ENCODE measurements at regions not wholly inside any gene's neighbourhood (a gene's known extent, or its start where the extent isn't known, plus 50 kb on each side); places are given as distances from the start of the nearest gene placed in this dataset.

- no peak for DNase-seq
- no peaks in the 10 kb centered on the region for H3K27me3 ChIP-seq (ENCODE audit: control insufficient read depth, insufficient read depth, low read length)
- no peaks in the 10 kb centered on the region for H3K36me3 ChIP-seq (replicated peaks; ENCODE audit: control insufficient read depth, insufficient read depth, low read length)
- no peak overlapping the region for H3K4me3 ChIP-seq (ENCODE audit: insufficient read depth, low read depth, low read length)
These were observed 161.2 kb upstream of the SNX7 start for GRCh38 chr1:98500324-98500723.

DNA sequence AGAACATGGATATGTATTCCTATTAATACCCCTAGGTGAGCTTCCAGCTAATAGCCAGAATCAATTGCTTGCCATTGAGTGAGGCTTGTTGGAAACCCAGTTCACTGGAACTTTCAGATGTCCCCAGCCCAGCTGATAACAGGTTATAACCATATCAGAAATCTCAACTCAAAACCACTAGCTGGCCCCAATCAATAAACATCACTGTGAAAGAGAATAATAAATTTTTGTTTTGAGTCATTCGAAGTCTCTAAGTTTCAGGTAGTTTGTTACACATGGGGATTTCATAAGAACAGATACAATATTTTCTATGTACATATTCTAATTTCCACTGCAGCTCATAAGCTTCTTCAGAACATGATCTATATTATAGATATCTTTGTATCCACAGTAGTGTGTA lies 162.9 kb upstream of the SNX7 start:
- DNase-seq = no peak
- H3K27me3 ChIP-seq (ENCODE audit: control insufficient read depth, insufficient read depth, low read length) = no peaks in the 10 kb centered on the region
- H3K36me3 ChIP-seq (replicated peaks; ENCODE audit: control insufficient read depth, insufficient read depth, low read length) = no peaks in the 10 kb centered on the region
- H3K4me3 ChIP-seq (ENCODE audit: insufficient read depth, low read depth, low read length) = no peak overlapping the region

GRCh38 chr1:98497497-98497896 lies 164.0 kb upstream of the SNX7 start:
- no peak for DNase-seq
- no peaks in the 10 kb centered on the region for H3K27me3 ChIP-seq (ENCODE audit: control insufficient read depth, insufficient read depth, low read length)
- H3K36me3 ChIP-seq (replicated peaks; ENCODE audit: control insufficient read depth, insufficient read depth, low read length) = no peaks in the 10 kb centered on the region
- H3K4me3 ChIP-seq (ENCODE audit: insufficient read depth, low read depth, low read length) = no peak overlapping the region

DNA sequence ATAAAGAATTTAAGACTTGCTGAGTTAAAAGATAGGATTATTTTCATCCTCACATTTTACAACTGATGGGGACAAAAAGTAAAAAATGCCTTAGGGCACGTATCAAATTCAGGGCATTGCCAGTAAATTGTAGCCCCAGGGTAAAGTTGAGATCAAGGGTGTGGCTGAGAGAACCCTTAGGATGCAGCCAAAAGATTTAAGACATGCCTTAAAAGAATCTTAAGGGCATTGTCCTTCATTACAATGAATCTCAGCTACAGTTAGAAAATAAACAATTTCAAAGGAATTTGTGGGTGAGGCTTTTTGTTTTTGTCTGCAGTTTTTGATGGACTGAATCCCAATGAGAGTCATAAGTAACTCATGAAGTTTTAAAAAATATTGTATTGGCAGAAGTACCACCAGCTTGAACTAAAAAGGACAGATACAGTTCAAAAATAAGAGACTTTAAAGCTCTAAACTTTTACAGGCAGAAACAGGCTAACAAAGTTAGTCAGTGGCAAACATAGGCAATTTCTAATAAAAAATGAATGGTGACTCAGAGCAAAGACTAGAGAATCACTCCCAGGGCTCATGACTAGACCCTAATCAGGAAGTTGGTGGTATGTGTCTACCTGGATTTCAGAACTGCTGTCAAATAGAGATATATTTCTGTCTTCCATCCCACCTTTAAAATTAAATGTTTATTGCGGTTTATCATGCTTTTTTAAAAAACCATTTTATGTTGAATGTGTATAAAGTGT lies 165.1 kb upstream of the SNX7 start:
- H3K36me3 ChIP-seq (replicated peaks; ENCODE audit: control insufficient read depth, insufficient read depth, low read length) = no peaks in the 10 kb centered on the region
- H3K4me3 ChIP-seq (ENCODE audit: insufficient read depth, low read depth, low read length) = no peak overlapping the region
- H3K27me3 ChIP-seq (ENCODE audit: control insufficient read depth, insufficient read depth, low read length) = no peaks in the 10 kb centered on the region
- DNase-seq = no peak

GRCh38 chr1:98493469-98493868 lies 168.1 kb upstream of the SNX7 start:
- Histone ChIP-seq H3K27me3 (ENCODE audit: control insufficient read depth, insufficient read depth, low read length) (no peaks in the 10 kb centered on the region), H3K4me3 (ENCODE audit: insufficient read depth, low read depth, low read length) (no peak overlapping the region), H3K36me3 (replicated peaks; ENCODE audit: control insufficient read depth, insufficient read depth, low read length) (no peaks in the 10 kb centered on the region)
- DNase-seq = no peak

- no peak for DNase-seq
- Histone ChIP-seq H3K27me3 (ENCODE audit: control insufficient read depth, insufficient read depth, low read length) (no peaks in the 10 kb centered on the region; the same call in 1 of the 2 replicates), H3K36me3 (replicated peaks; ENCODE audit: control insufficient read depth, insufficient read depth, low read length) (no peaks in the 10 kb centered on the region), H3K4me3 (ENCODE audit: insufficient read depth, low read depth, low read length) (no peak overlapping the region)
These were observed 171.4 kb upstream of the SNX7 start for GRCh38 chr1:98490099-98490498.

GRCh38 chr1:98487620-98488019 lies 173.9 kb upstream of the SNX7 start:
- no peak for DNase-seq

DNA sequence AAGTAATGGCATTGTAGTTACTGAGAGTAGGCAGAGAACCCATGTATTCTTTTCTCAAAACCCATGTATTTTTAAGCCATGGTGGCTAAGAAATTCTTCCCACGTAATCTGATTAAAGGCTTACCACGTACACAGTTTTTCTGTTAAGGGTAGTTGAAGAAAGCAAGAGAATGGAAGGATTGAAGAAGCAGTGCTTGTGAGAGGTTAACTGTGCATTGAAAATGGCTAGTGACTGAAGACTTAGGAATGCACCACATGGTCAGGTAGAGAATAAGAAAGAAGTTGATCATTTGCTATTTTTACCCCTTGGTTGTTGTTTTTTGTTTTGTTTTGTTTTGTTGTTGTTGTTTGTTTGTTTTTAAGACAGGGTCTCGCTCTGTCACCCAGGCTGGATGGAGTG lies 178.9 kb upstream of the SNX7 start:
- Histone ChIP-seq H3K36me3 (replicated peaks; ENCODE audit: control insufficient read depth, insufficient read depth, low read length) (no peaks in the 10 kb centered on the region), H3K4me3 (ENCODE audit: insufficient read depth, low read depth, low read length) (no peak overlapping the region), H3K27me3 (ENCODE audit: control insufficient read depth, insufficient read depth, low read length) (no peaks in the 10 kb centered on the region)
- no peak for DNase-seq

More at GRCh38 chr1:98487620-98488019, 173.9 kb upstream of the SNX7 start:
- Histone ChIP-seq H3K4me3 (ENCODE audit: insufficient read depth, low read depth, low read length) (no peak overlapping the region), H3K27me3 (ENCODE audit: control insufficient read depth, insufficient read depth, low read length) (no peaks in the 10 kb centered on the region; the same call in 1 of the 2 replicates), H3K36me3 (replicated peaks; ENCODE audit: control insufficient read depth, insufficient read depth, low read length) (no peaks in the 10 kb centered on the region)

DNA sequence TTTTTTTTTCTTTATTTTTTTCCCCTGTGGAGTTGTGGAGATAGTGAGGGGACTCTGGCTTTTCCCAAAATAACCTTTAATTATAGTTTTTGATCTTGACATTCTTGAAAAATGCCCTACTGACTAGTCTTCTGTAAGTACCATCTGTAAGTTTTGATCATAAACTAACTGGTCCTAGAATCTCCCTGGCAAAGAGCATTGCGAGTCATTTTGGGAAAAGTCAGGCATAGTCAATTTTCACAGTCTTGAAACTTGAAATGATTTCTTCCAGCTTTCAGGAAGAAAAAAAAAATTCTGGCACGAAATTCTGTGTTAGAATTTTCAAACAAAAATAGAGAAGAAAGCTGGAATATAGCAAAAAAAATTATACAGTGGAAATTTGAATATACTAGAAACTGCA lies 181.2 kb upstream of the SNX7 start:
- Histone ChIP-seq H3K36me3 (replicated peaks; ENCODE audit: control insufficient read depth, insufficient read depth, low read length) (no peaks in the 10 kb centered on the region), H3K4me3 (ENCODE audit: insufficient read depth, low read depth, low read length) (no peak overlapping the region), H3K27me3 (ENCODE audit: control insufficient read depth, insufficient read depth, low read length) (no peaks in the 10 kb centered on the region)
- no peak for DNase-seq

- DNase-seq = no peak
- H3K4me3 ChIP-seq (ENCODE audit: insufficient read depth, low read depth, low read length) = no peak overlapping the region
- H3K36me3 ChIP-seq (replicated peaks; ENCODE audit: control insufficient read depth, insufficient read depth, low read length) = no peaks in the 10 kb centered on the region
- no peaks in the 10 kb centered on the region for H3K27me3 ChIP-seq (ENCODE audit: control insufficient read depth, insufficient read depth, low read length)
These were observed 183.4 kb upstream of the SNX7 start for GRCh38 chr1:98478121-98478520.

DNA sequence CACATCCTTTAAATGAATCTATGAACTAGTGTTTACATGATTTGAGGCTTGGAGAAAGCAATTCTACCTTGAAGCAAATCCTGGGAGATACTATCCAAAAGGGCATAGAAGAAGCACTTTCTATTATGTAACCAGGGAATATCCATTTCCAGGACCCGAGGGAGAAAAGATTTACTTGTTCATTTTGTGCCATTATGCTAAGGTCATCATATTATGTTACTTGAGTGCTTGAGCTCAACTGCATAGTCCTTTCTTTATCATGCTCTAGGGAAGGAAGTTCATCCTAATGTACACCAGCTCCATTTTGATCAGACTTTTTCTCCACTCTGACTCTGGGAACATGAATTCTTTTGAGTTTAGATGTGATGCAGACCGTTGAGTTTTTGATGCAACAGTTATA lies 188.6 kb upstream of the SNX7 start:
- Histone ChIP-seq H3K4me3 (ENCODE audit: insufficient read depth, low read depth, low read length) (no peak overlapping the region), H3K27me3 (ENCODE audit: control insufficient read depth, insufficient read depth, low read length) (no peaks in the 10 kb centered on the region), H3K36me3 (replicated peaks; ENCODE audit: control insufficient read depth, insufficient read depth, low read length) (no peaks in the 10 kb centered on the region)
- DNase-seq = no peak

DNA sequence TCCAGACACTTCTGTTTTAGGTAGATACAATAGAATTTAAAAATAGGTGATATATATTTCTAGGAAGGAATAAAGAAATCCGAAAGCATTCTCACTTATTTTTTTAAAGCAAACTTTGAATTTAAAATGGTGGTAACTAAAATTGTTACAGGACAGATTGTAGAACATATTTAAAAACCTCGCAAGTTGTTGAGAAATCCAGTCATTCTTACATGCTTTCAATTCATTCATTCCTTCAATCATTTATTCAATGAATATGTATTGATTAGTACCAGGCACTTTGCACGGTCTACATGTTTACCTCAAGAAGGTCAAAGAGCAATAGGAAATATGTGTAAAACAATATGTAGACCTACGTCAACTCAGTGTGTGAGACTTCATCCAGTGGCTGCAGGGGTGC lies 189.9 kb upstream of the SNX7 start:
- Histone ChIP-seq H3K27me3 (ENCODE audit: control insufficient read depth, insufficient read depth, low read length) (no peaks in the 10 kb centered on the region), H3K4me3 (ENCODE audit: insufficient read depth, low read depth, low read length) (no peak overlapping the region), H3K36me3 (replicated peaks; ENCODE audit: control insufficient read depth, insufficient read depth, low read length) (no peaks in the 10 kb centered on the region)
- no peak for DNase-seq

DNA sequence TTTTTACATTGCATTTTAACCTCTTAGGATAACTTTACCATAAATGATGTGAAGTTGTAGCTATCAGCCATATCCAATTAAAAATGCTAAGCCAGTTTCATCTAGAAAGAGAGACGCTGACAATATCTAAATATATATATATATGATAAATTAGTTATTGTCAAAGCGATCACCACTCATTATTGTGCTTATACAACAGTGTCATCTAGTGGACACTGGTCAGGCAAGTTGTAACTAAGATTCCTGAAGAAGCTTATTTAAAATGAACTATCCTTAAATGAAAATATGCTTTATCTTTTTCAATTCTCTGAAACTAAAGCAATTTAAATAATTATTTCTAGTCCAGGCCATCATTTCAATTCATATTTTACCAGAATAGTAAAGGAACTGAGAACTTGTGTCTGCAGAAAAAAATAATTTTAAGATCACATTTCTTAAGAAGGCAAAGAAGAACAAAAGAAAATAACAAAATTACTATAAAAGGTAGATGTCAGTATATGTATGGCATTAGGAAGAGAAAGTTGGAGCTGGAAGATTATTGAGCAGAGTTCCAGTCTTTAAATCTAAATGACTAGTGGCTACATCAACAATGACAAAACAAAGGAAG lies 193.3 kb upstream of the SNX7 start:
- Histone ChIP-seq H3K4me3 (ENCODE audit: insufficient read depth, low read depth, low read length) (no peak overlapping the region), H3K27me3 (ENCODE audit: control insufficient read depth, insufficient read depth, low read length) (no peaks in the 10 kb centered on the region), H3K36me3 (replicated peaks; ENCODE audit: control insufficient read depth, insufficient read depth, low read length) (no peaks in the 10 kb centered on the region)
- no peak for DNase-seq

DNA sequence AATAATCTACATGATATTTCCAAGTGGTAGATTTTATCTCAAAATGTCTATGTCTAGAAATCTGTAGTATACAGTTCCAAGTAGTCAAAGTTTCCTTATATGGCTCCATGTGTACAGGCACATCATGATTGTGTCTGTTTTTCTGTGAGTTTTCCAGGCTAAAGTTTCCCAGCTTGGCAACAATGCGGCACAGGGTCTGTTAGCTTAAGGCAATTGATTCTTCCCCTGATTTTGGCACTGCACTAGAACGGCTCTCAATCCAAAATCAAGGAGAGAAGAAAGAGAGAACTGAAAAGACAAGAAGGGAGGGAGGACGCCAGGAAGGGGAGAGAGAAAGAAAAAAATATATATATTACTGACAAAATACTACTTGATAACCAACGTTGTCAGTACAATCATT lies 193.9 kb upstream of the SNX7 start:
- no peak for DNase-seq
- H3K27me3 ChIP-seq (ENCODE audit: control insufficient read depth, insufficient read depth, low read length) = no peaks in the 10 kb centered on the region
- no peaks in the 10 kb centered on the region for H3K36me3 ChIP-seq (replicated peaks; ENCODE audit: control insufficient read depth, insufficient read depth, low read length)
- H3K4me3 ChIP-seq (ENCODE audit: insufficient read depth, low read depth, low read length) = no peak overlapping the region

DNA sequence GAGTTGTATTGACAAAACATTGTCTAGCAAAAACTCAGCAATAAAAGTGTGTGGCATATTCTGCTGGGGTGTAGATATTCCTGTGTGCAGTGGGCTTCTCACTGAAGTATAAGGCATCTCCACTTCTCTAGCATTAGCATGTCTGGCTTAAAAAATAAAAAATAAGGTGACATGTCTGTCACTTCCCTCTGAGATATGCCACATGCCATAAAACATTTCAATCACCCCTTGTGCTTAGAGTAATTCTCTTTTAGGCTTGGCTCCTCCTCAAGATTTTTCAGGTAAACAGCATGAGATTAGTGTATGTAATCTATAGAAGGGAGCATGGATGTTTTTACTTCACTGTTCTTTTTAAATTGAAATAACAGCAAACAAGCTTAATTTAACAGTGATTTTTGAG lies 194.4 kb upstream of the SNX7 start:
- Histone ChIP-seq H3K36me3 (replicated peaks; ENCODE audit: control insufficient read depth, insufficient read depth, low read length) (no peaks in the 10 kb centered on the region), H3K27me3 (ENCODE audit: control insufficient read depth, insufficient read depth, low read length) (no peaks in the 10 kb centered on the region), H3K4me3 (ENCODE audit: insufficient read depth, low read depth, low read length) (no peak overlapping the region)
- no peak for DNase-seq
